RWPE1 (cell line): ENCODE measurements at regions not wholly inside any gene's neighbourhood (a gene's known extent, or its start where the extent isn't known, plus 50 kb on each side); places are given as distances from the start of the nearest gene placed in this dataset.

ENCODE experiments used
- CTCF ChIA-PET: fragments of 350-600 bp; sonication (Branson Sonifier 250); formaldehyde crosslinking; extraction: SDS; loops from one replicate; lab custom pipeline; 2021; lab: Yijun Ruan, JAX
- POLR2A ChIA-PET: fragments of 400-600 bp; formaldehyde crosslinking; extraction: SDS; loops from one replicate; lab custom pipeline; 2020; ENCODE audit warnings: antibody characterized with exemption; ENCODE audit not compliant: low non-redundant PET; lab: Yijun Ruan, JAX
- DNase-seq: peaks from one replicate; pipeline ENCODE4 v3.0.0; 2012; ENCODE audit warnings: low spot score
- H3K27ac ChIP-seq: fragments of 450-650 bp; 2 replicates; pipeline ENCODE4 v1.5.1; 2017
- CTCF ChIP-seq: fragments of 450-650 bp; conservative IDR thresholded peaks from 2 replicates; pipeline ENCODE4 v1.5.1; 2017; ENCODE audit warnings: low read depth, mild to moderate bottlenecking

- H3K27ac ChIP-seq = no peak overlapping the region
- ChIA-PET POLR2A (no interaction called here), CTCF (no interaction called here)
- DNase-seq = no peak
- TF ChIP-seq CTCF = no peak
These were observed 309.2 kb downstream of the FGF9 start for GRCh38 chr13:21980049-21980448.

GRCh38 chr13:21984156-21984555 lies 313.3 kb downstream of the FGF9 start:
- H3K27ac ChIP-seq = no peak overlapping the region
- CTCF ChIA-PET = no interaction called here
- POLR2A ChIA-PET = no interaction called here
- DNase-seq = no peak
- TF ChIP-seq CTCF = no peak

GRCh38 chr13:21986602-21987001 lies 315.7 kb downstream of the FGF9 start:
- no peak overlapping the region for H3K27ac ChIP-seq
- ChIA-PET POLR2A (no interaction called here), CTCF (interaction anchor here (0.6 to 0.9 kb wide), 2 partner anchors 36 to 172 kb away, joined by 3 read pairs; no protein-coding TSS in a partner anchor)
- TF ChIP-seq CTCF = no peak
- DNase-seq = no peak

GRCh38 chr13:21987793-21988192 lies 316.9 kb downstream of the FGF9 start:
- no peak for TF ChIP-seq CTCF
- DNase-seq = no peak
- no peak overlapping the region for H3K27ac ChIP-seq
- ChIA-PET POLR2A (no interaction called here), CTCF (no interaction called here)

- no peak for TF ChIP-seq CTCF
- POLR2A ChIA-PET = no interaction called here
- CTCF ChIA-PET = no interaction called here
- no peak overlapping the region for H3K27ac ChIP-seq
- no peak for DNase-seq
These were observed 317.8 kb downstream of the FGF9 start for GRCh38 chr13:21988624-21989023.

- H3K27ac ChIP-seq = no peak overlapping the region
- TF ChIP-seq CTCF = no peak
- POLR2A ChIA-PET = no interaction called here
- CTCF ChIA-PET = no interaction called here
- no peak for DNase-seq
These were observed 325.2 kb downstream of the FGF9 start for GRCh38 chr13:21996049-21996448.

- ChIA-PET CTCF (interaction anchor here (0.6 kb wide), 2 partner anchors 319 to 478 kb away, joined by 3 to 4 read pairs; no protein-coding TSS in a partner anchor), POLR2A (no interaction called here)
- TF ChIP-seq CTCF = no peak
- no peak for DNase-seq
- no peak overlapping the region for H3K27ac ChIP-seq
These were observed 326.9 kb downstream of the FGF9 start for GRCh38 chr13:21997726-21998125.
